CMK (cell line): ENCODE measurements at regions not wholly inside any gene's neighbourhood (a gene's known extent, or its start where the extent isn't known, plus 50 kb on each side); places are given as distances from the start of the nearest gene placed in this dataset.
"Not testable (repeated sequence)": the region's sequence is repeated elsewhere in the genome, so short reads cannot be mapped to it uniquely, and the experiment has no call there.

Source experiments
- DNase-seq: peaks from one replicate; pipeline ENCODE4 v3.0.0-alpha.2; 2010; ENCODE audit warnings: low read depth

DNA sequence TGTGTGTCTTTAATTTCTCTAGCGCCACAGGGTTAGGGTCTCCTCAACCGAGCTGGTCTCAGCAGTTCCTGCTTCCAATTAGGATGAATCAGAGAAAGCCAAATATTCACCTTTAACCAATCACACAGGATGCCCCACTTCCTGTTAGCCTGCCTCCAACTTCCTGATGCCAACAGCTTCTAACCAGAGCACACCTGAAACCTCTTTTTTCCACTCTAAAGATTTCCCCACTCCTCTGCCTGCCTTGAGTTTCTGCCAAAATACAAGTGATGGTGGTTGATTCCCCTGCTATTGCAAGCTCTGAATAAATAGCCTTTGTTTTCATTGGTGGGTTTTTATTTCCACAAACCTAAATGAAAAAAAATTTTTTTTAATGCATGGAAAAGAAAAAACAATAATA is 144.7 kb upstream of the UST start:
- no peak for DNase-seq

DNA sequence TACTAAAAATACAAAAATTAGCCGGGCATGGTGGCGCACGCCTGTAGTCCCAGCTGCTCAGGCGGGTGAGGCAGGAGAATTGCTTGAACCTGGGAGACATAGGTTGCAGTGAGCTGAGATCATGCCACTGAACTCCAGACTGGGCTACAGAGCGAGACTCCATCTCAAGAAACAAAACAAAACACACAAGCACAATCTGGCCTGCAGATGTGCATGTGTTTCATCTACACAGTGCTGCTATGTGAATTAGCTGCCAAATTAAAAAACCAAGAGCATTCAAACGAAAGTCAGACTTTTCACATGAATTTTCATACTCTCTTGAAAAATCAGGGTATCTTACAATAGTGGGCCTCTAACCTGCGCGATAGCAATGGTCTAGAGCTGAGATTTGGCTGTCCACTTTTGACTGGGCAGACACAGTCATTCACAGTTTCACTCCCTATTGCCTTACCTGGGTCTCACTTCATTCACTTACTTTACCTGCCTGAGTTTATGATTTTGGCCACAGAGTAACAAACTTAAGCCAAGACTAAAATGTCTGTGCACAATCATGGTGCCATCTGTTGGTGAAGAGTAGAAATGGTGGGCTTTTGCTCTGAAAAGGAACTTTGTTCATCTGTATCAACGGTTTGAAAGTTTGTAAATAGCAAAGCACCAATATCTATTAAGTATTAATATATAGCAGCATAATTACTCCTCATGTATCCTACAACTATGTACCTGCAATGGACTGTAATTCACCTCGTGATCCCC is 138.5 kb upstream of the UST start:
- DNase-seq, result no peak

DNA sequence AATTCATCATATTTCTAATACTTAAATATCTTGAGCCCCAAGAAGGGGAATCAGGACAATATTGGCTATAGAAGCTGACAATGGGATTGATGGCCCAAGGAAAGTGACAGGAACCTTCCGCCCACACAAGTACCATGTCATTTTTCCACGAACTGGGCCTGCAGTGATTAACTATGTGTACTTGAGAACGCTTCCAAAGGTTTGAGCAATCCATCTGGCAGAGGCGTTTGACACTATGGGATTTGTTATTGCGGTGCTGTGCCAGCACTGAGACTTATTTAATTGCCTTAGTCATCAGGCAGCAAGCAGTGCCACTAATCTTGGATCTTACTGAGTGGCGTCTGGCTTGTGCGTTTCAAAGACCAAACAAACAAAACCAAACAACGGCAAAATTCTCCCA is 135.6 kb upstream of the UST start:
- no peak for DNase-seq

DNA sequence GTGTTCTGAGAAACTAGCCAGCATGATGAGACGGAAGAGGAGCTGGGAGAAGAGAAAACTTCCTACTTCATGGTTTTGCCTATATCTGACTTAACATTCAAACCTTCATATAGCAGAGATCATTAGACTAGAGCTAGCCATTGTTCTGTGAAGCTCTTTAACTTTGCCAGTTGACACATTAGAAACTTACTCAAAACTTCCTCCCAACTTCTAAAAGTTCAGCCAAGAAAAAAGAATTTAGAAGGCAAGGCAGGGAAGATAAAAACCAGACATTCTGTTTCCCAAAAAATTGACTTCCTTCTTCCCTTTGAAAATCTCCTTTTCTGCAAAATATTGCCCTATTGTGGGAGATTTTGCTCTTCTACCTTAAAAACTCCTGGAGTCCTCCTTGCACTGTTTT is 134.8 kb upstream of the UST start:
- no peak for DNase-seq

DNA sequence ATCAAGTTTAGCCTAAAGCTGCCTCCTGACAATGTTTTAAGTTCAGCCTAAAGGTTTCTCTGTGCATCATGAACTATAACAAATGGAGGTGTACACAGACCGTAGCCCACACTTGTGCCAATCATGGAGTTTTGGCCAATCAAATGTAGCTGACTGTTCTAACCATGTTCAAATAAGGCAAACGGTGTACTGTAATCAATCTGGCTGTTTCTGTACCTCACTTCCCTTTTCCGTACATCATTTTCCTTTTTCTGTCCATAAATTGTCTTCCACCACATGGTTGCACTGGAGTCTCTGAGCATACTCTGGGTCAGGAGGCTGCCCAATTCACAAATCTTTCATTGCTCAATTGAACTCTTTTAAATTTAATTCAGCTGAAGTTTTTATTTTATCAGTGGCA is 132.2 kb upstream of the UST start:
- DNase-seq, result no peak

DNA sequence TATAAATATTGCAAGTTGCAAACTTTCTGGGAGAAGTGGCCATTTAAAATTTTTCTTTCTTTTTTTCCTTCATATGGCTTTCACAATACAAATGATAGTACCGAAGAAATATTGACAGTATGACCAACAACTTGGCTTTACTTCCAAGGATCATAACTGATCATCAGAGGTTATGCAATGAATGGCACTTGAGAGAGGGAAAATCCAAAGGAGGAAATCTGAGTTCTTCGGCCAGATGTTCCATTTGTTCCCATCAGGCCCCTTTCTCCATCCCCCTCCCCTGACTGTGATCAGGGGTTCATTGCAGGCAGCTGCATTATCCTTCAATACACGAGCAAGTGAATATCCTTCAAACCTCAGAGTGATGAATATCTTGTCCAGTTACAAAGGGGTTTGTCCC is 130.0 kb upstream of the UST start:
- no peak for DNase-seq

DNA sequence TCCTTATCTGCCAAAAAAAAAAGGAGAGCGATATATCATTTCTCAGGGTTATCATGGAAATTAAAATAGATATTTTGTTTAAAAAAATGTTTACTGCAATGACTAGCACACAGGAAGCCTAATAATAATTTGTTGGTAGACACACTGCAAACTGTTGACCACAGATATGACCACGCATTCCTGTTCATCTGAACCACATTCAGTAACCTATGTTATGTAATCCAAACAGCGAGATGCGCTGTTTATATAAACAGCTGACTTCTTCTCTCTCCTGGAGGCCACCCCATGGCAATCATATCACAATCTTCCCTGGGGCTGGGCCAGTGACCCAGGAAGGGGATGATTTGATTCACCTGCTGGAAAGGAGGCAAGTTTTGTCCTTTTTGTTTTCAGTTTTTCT is 129.3 kb upstream of the UST start:
- no peak for DNase-seq

DNA sequence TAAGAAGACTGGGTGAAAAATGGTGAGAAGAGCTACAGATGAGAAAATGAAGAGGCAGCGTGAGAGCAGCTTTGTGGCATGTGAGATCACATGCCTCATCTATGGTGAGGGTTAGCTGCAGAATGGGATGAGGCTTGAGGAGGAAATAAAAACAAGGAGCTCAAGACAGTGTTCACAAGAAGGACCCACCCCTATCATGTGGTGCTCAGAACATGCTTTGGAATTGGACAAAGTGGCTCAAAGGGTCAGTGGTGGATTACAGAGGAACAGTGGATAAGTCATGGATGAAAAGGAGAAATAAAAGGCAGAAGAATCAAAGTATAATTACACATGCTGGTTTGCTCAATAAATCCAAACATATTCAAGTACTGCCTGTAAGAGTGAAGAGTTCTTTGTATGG is 126.9 kb upstream of the UST start:
- DNase-seq, result no peak

DNA sequence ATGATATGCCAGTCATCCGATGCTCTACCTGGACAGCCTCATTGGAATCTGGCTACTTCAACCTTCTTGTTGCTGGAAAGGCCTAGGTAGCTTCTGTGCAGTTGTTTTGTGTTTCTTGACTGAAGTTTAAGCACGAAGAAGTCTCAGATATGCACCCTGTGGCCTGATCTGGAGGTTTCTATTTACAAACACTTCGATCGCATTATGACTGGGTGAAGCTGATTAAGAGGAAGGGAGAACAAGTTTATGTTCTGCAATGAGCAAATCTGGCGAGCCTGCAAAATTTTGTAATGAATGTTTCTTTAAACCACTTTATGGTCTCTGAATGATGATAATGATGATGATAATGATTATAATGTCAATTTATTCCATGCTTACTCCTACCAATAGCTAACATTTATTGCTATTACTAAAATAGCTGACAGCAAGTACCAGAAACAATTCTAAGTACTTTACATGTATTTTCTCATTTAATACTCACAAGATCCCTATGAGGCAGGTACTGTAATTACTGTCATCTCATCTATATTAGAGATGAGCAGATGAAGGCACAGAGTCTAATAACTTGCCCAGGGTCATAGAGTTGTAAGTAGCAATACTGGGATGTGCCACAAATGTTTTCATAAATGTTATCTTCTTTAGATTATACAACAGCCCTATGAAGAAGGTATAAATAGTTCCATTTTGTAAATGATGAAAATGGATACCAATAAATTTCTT is 126.1 kb upstream of the UST start:
- no peak for DNase-seq

DNA sequence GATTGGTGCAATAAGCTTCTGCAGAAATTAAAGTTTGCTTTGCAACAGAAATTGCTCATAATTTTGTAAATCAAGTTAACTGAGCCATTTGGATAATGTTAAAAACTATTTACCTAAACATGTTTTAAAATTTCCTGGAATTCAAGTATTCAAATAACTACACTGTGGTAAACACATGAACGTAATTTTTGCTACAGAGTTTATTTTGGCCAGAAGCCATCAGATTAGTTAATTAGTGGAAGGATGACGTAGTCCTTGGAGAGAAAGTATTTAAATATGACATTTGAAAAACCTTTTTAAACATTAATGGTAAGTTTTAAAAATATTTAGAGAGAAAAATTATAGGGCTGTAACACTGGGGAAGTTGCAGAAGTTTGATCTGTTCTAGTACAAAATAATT is 121.2 kb upstream of the UST start:
- no peak for DNase-seq

DNA sequence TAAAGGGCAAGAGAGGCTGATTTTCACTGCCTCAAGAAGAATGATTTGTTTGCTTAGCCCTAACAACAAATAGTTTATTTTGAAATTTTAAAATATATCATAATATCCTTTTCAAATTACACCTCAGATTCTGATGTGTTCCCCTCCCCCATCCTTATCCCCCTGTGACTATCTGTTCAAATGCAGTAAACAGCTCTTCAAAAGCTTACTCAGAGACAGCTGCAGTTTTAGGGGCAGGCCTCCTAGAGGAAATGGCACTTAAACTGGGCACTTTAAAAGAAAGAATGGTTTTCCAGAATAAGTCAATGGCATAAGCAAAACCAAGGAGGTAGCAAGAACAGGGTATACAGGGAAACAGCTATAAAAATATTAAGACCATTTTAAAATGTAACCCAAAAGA is 118.6 kb upstream of the UST start:
- no peak for DNase-seq

DNA sequence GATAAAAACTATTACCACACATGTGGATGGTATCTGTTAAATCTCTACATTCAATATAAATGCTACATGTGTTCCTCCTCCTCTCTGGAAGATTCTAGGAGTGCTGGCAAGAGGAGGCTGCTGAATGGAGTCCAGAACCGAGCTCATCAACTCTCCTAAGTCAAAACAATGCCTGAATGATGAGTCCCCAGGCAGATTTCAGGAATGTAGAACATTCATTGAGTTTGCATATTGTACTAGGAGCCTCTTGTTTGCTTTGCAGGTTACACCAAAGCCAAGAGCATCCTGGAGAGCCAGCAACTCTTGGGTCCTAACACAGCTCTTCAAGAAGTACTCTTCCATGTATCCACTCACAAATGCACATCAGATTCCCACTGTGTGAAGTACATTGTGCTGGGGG is 117.6 kb upstream of the UST start:
- DNase-seq, result no peak

DNA sequence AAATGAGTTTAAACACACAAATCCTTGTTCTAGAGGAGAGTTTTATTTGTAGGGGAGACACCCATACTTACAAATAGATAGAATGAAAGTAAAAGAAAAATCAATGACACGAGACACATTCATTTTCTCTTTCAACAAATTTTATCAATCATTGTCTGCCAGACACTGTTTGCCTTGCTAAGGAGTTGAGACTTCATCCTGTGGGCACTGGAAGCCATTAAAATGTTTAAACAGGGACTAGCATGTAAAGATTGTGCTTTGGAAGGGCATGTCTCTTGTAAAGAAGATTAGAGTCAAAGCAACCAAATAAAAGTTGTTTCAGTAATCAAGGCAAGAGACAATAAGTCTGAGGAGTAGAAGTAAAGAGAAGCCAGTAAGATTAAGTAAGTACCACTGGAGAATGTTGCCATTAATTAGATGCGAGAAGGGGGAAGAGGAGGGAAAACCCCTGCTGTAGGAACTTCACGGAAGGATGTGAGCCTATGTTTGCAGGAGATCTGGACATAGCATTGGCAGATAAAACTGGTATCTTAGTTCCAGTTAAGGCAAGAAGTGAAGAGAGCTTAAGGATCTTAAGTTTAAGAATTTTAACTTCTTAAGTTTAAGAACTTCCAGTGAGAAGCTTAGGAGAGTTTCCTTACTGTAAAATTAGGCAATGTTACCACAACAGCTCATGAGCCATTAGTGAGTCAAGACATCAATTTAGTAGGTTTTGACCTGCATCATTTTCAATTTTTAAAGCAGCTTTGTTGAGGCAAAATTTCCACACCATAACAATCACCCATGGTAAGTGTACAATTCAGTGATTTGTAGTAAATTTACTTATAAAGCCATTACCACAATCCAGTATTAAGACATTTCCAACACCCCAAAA is 117.0 kb upstream of the UST start:
- DNase-seq, result no peak

DNA sequence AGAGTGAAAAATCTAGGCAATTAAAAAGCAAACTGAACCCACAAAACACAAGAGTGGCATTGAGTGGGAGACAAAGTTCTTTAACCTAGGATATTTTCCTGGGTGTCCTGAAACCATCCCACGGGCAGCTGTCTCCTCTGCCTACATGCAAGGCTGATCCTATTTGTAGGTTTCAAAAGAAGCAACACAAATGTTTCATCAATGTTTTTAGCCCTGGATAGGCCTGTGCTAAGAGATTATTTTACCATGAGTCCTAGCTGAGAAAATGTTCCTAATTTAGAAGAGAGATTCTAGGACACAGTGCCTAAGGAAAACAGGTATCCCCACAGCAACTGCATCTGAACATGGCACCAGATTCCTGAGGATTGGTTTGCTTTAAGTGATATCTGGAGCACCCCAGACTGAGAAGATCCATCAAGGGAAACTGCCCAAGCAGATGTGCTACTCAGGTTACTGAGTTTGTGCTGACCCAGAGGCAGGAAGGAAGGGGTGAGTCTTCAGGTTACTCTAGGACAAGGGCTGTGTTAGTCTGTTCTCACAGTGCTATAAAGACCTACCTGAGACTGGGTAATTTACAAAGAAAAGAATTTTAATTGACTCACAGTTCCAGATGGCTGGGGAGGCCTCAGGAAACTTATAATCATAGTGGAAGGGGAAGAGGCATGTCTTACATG is 111.6 kb upstream of the UST start:
- DNase-seq, result no peak

DNA sequence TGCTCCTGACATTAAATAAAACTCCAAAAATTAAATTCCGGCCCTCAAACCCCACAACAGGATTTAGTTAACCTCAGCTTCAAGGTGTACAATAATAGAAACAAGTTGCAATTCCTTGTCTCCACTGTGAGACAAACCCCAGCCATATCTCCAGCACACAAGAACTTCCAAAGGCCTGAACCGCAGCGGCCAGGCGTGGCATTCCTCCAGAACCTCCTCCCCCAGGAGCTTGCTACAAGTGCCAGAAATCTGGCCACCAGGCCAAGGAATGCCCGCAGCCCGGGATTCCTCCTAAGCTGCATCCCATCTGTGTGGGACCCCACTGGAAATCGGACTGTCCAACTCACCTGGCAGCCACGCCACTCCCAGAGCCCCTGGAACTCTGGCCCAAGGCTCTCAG is 105.0 kb upstream of the UST start:
- not testable (repeated sequence) for DNase-seq

DNA sequence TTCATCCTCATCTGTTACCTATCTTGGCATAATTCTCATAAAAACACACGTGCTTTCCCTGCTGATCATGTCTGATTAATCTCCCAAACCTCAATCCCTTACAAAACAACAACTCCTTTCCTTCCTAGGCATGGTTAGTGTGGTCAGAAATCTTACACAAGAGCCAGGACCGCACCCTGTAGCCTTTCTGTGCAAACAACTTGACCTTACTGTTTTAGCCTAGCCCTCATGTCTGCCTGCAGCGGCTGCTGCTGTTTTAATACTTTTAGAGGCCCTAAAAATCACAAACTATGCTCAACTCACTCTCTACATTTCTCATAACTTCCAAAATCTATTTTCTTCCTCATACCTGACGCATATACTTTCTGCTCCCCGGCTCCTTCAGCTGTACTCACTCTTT is 103.6 kb upstream of the UST start:
- DNase-seq, result not testable (repeated sequence)

DNA sequence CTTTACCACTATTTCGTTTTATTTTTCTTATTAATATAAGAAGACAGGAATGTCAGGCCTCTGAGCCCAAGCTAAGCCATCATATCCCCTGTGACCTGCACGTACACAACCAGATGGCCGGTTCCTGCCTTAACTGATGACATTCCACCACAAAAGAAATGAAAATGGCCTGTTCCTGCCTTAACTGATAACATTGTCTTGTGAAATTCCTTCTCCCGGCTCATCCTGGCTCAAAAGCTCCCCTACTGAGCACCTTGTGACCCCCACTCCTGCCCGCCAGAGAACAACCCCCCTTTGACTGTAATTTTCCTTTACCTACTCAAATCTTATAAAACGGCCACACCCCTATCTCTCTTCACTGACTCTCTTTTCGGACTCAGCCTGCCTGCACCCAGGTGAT is 101.8 kb upstream of the UST start:
- DNase-seq, result not testable (repeated sequence)

DNA sequence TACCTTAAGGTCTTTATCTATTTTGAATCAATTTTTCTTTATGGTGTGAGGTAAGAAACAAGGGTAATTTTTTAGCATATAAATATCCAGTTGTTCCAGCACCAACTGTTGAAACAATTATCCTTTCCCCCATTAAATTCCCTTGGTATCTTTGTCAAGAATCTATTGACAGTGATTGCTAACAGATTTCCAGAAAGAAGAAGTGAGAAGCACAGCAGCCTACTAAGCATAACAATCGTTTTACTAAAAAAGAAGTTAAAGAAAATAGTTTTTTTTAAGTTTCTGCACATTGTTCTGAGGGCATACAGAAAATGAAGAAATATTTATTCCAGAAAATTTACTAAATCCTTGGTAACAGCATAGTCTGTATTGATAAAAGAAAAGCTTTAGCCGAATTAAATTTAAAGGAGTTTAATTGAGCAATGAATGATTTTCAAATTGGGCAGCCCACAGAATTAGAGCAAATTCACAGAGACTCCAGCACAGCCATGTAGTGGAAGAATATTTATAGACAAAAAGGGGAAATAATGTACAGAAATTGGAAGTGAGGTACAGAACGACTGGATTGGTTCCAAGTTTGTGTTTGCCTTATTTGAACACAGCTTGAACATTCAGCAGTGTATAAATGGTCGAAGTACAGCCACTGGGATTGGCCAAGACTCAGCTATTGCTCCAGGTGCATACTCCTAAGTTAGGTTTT is 97.9 kb upstream of the UST start:
- DNase-seq, result no peak

DNA sequence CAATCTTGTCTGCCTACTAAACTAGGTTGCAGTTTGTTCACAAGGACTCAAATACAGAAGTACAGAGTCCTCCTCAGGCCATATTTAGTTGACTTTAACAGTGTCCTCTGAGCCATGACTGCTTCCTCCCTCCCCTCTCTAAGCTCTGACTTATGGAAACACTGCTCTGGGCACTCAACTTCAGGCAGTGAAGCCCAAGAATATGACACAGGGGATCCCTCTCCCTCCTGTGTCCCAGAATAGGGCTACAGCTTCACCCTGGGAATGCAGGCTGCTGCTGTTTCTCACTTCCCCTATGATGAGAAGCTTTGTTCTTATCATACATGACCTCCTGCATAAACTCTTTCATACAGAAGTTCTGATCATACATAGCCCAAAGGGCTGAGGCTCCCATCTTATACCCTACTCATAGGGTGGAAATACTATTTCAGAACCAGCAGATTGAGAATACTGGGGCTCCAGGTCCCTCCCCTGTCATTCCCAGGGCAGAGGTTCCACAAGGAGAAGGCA is 97.3 kb upstream of the UST start:
- DNase-seq, result no peak

DNA sequence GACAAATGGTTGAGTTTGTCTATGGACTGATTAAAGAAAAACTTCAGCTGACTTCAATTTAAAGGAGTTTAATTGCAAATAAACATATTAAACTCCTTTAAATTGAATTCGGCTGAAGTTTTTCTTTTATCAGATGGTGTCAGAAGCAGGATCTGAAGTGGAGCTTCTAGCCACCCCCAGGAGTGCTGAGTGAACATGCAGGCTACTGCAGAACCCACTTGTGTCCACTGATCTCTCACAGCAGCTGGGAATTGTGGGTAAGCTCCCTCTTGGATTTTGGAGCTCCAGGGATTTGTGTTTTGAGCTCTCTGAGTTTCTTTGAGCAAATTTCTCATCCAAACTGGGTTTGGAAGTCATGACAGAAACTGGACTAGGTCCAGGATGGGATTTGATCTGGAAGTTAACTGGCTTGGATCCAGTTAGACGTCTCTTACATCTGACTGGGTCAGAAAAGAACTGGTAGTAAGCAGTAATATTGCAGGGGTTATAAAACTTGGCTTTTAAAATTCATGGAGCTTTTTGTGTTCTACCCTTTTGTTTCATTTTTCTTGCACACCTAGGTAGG is 95.8 kb upstream of the UST start:
- no peak for DNase-seq

DNA sequence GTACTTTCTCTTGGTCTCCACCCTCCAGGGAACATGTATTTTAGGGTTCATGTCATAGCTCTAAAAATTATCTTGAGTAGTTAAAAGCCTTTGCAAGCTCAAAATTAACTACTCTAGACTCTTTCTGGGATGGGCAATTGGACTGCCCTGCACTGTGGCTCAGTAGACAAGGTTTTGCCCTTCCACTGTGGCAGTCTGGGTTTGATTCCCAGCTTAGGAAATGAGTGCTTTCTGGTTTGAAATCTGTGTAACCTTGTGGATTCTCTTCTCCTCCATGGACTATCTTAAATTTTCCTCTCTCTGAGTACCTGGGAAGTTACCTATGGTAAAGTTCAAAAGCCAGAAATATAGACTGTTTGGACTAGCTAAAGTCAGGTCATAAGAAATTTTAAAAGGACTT is 94.6 kb upstream of the UST start:
- DNase-seq, result no peak
